Loucy (cell line): ENCODE measurements at regions not wholly inside any gene's neighbourhood (a gene's known extent, or its start where the extent isn't known, plus 50 kb on each side); places are given as distances from the start of the nearest gene placed in this dataset.
"Not testable (repeated sequence)": the region's sequence is repeated elsewhere in the genome, so short reads cannot be mapped to it uniquely, and the experiment has no call there.

ENCODE experiments used
- EZH2phosphoT487 ChIP-seq: fragments of 200-600 bp; IDR thresholded peaks from 2 replicates; pipeline ENCODE4 v1.6.1; 2018; ENCODE audit warnings: antibody characterized with exemption, mild to moderate bottlenecking, moderate library complexity, borderline replicate concordance
- TF ChIP-seq, protein P1 (sequence below): fragments of 200-600 bp; sonication (generic); conservative IDR thresholded peaks from 2 replicates; pipeline ENCODE4 v1.5.1; 2014; ENCODE audit warnings: mild to moderate bottlenecking, antibody characterized with exemption, low read length

DNA sequence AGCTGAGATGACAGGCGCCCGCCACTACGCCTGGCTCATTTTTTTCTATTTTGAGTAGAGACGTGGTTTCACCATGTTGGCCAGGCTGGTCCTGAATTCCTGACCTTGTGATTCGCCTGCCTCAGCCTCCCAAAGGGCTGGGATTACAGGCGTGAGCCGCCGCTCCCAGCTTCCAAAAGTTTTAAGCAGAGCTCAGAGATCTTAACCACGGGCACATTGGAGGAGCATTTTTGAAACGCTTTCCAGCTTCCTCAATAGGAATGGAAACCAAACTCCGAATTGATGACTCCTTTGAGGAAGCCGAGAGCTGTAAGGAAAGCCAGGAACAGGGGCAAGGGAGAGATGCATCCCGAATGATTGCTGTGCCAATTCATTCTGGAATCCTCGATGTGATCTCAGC is 63.8 kb upstream of the ALDH3B2 start:
- TF ChIP-seq, protein P1, sequence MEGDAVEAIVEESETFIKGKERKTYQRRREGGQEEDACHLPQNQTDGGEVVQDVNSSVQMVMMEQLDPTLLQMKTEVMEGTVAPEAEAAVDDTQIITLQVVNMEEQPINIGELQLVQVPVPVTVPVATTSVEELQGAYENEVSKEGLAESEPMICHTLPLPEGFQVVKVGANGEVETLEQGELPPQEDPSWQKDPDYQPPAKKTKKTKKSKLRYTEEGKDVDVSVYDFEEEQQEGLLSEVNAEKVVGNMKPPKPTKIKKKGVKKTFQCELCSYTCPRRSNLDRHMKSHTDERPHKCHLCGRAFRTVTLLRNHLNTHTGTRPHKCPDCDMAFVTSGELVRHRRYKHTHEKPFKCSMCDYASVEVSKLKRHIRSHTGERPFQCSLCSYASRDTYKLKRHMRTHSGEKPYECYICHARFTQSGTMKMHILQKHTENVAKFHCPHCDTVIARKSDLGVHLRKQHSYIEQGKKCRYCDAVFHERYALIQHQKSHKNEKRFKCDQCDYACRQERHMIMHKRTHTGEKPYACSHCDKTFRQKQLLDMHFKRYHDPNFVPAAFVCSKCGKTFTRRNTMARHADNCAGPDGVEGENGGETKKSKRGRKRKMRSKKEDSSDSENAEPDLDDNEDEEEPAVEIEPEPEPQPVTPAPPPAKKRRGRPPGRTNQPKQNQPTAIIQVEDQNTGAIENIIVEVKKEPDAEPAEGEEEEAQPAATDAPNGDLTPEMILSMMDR = not testable (repeated sequence)
- TF ChIP-seq EZH2phosphoT487 = not testable (repeated sequence)
